Jurkat, Clone E6-1 (cell line): ENCODE measurements at regions not wholly inside any gene's neighbourhood (a gene's known extent, or its start where the extent isn't known, plus 50 kb on each side); places are given as distances from the start of the nearest gene placed in this dataset.
"Not testable (repeated sequence)": the region's sequence is repeated elsewhere in the genome, so short reads cannot be mapped to it uniquely, and the experiment has no call there.

ENCODE experiments used
- DNase-seq: peaks from one replicate; pipeline ENCODE4 v3.0.0-alpha.2; 2011; ENCODE audit warnings: low read depth, low spot score
- H3K4me3 ChIP-seq: 2 replicates; pipeline ENCODE4 v1.5.1; 2011; ENCODE audit warnings: mild to moderate bottlenecking, low read length, control low read depth, moderate library complexity

- DNase-seq, result no peak
- H3K4me3 ChIP-seq, result no peak overlapping the region
These were observed 458.5 kb upstream of the FLRT2 start for GRCh38 chr14:85071447-85071846.

GRCh38 chr14:85074955-85075354 lies 455.0 kb upstream of the FLRT2 start:
- no peak overlapping the region for H3K4me3 ChIP-seq
- DNase-seq, result no peak

GRCh38 chr14:85075694-85076476 lies 454.1 kb upstream of the FLRT2 start:
- no peak overlapping the region for H3K4me3 ChIP-seq
- no peak for DNase-seq

GRCh38 chr14:85077716-85078115 lies 452.2 kb upstream of the FLRT2 start:
- H3K4me3 ChIP-seq, DNase-seq: not testable (repeated sequence)

GRCh38 chr14:85079842-85080730 lies 449.9 kb upstream of the FLRT2 start:
- no peak overlapping the region for H3K4me3 ChIP-seq
- no peak for DNase-seq

- H3K4me3 ChIP-seq, result no peak overlapping the region
- no peak for DNase-seq
These were observed 445.6 kb upstream of the FLRT2 start for GRCh38 chr14:85084344-85084743.

GRCh38 chr14:85085981-85086380 lies 444.0 kb upstream of the FLRT2 start:
- DNase-seq, result no peak
- H3K4me3 ChIP-seq, result no peak overlapping the region

- H3K4me3 ChIP-seq, result no peak overlapping the region
- no peak for DNase-seq
These were observed 442.7 kb upstream of the FLRT2 start for GRCh38 chr14:85087201-85087600.

- no peak overlapping the region for H3K4me3 ChIP-seq
- no peak for DNase-seq
These were observed 441.8 kb upstream of the FLRT2 start for GRCh38 chr14:85088192-85088591.

GRCh38 chr14:85090681-85091080 lies 439.3 kb upstream of the FLRT2 start:
- H3K4me3 ChIP-seq, result no peak overlapping the region
- no peak for DNase-seq

GRCh38 chr14:85093631-85094330 lies 436.2 kb upstream of the FLRT2 start:
- no peak for DNase-seq
- no peak overlapping the region for H3K4me3 ChIP-seq

- DNase-seq, result no peak
- no peak overlapping the region for H3K4me3 ChIP-seq
These were observed 427.4 kb upstream of the FLRT2 start for GRCh38 chr14:85102591-85102990.

- no peak overlapping the region for H3K4me3 ChIP-seq
- no peak for DNase-seq
These were observed 423.4 kb upstream of the FLRT2 start for GRCh38 chr14:85106506-85106905.

GRCh38 chr14:85112762-85113161 lies 417.2 kb upstream of the FLRT2 start:
- no peak for DNase-seq
- H3K4me3 ChIP-seq, result no peak overlapping the region

- DNase-seq, result no peak
- no peak overlapping the region for H3K4me3 ChIP-seq
These were observed 414.0 kb upstream of the FLRT2 start for GRCh38 chr14:85115921-85116320.

GRCh38 chr14:85118274-85118673 lies 411.7 kb upstream of the FLRT2 start:
- no peak for DNase-seq
- no peak overlapping the region for H3K4me3 ChIP-seq

- no peak overlapping the region for H3K4me3 ChIP-seq
- no peak for DNase-seq
These were observed 407.3 kb upstream of the FLRT2 start for GRCh38 chr14:85122690-85123089.

GRCh38 chr14:85123755-85124154 lies 406.2 kb upstream of the FLRT2 start:
- no peak overlapping the region for H3K4me3 ChIP-seq
- no peak for DNase-seq

GRCh38 chr14:85124631-85125290 lies 405.2 kb upstream of the FLRT2 start:
- DNase-seq, result no peak
- no peak overlapping the region for H3K4me3 ChIP-seq
